ENCODE measurements at regions not wholly inside any gene's neighbourhood (a gene's known extent, or its start where the extent isn't known, plus 50 kb on each side); places are given as distances from the start of the nearest gene placed in this dataset.

GRCh38 chr6:10300071-10300470, 114.8 kb downstream of the TFAP2A start:
- TF ChIP-seq, protein P1, sequence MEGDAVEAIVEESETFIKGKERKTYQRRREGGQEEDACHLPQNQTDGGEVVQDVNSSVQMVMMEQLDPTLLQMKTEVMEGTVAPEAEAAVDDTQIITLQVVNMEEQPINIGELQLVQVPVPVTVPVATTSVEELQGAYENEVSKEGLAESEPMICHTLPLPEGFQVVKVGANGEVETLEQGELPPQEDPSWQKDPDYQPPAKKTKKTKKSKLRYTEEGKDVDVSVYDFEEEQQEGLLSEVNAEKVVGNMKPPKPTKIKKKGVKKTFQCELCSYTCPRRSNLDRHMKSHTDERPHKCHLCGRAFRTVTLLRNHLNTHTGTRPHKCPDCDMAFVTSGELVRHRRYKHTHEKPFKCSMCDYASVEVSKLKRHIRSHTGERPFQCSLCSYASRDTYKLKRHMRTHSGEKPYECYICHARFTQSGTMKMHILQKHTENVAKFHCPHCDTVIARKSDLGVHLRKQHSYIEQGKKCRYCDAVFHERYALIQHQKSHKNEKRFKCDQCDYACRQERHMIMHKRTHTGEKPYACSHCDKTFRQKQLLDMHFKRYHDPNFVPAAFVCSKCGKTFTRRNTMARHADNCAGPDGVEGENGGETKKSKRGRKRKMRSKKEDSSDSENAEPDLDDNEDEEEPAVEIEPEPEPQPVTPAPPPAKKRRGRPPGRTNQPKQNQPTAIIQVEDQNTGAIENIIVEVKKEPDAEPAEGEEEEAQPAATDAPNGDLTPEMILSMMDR (conservative IDR thresholded peaks at IDR 0.05; ENCODE audit: low read depth, low read length), result no peak
- TF ChIP-seq EZH2 (IDR thresholded peaks at IDR 0.05; ENCODE audit: borderline replicate concordance, low read depth, low read length, poor library complexity, severe bottlenecking), result no peak

Measured in A673 (cell line).